K562 (cell line): ENCODE measurements at regions not wholly inside any gene's neighbourhood (a gene's known extent, or its start where the extent isn't known, plus 50 kb on each side); places are given as distances from the start of the nearest gene placed in this dataset.

Experiments
- ARID1B ChIP-seq: fragments of 450-650 bp; IDR thresholded peaks from 2 replicates; pipeline ENCODE4 v1.6.1; 2016; ENCODE audit warnings: antibody characterized with exemption, mild to moderate bottlenecking, inconsistent platforms
- C11orf30 ChIP-seq: fragments of 450-650 bp; IDR thresholded peaks from 2 replicates; pipeline ENCODE4 v1.6.1; 2016; ENCODE audit warnings: low read depth, mild to moderate bottlenecking
- CC2D1A ChIP-seq: fragments of 450-650 bp; IDR thresholded peaks from 2 replicates; pipeline ENCODE4 v1.6.1; 2017; ENCODE audit warnings: mild to moderate bottlenecking
- FOSL1 ChIP-seq: fragments of 200-800 bp; sonication (Bioruptor generic); conservative IDR thresholded peaks from 2 replicates; pipeline ENCODE4 v1.6.1; 2016; ENCODE audit warnings: missing genetic modification characterization, missing compliant biosample characterization
- HIVEP1 ChIP-seq: fragments of 250-450 bp; sonication (Bioruptor Pico); IDR thresholded peaks from 2 replicates; pipeline ENCODE4 v1.4.0; 2020; ENCODE audit warnings: mild to moderate bottlenecking
- HMGN3 ChIP-seq: IDR thresholded peaks from 2 replicates; pipeline ENCODE4 v1.6.1; 2011; ENCODE audit warnings: borderline replicate concordance, low read depth, mild to moderate bottlenecking, mixed read lengths, low read length; ENCODE audit not compliant: insufficient read length; ENCODE audit errors: extremely low read depth
- JUND ChIP-seq, 2 experiments: IDR thresholded peaks; 2 replicates in 1 of 2; 3 replicates in 1 of 2; pipeline ENCODE4 v1.6.1; 2011; ENCODE audit warnings: borderline replicate concordance in 2 of 2, low read depth in 2 of 2, low read length in 2 of 2, improper control_type of control experiment in 1 of 2, missing biosample characterization in 1 of 2, missing genetic modification characterization in 1 of 2, missing genetic modification reagents in 1 of 2
- NFE2 ChIP-seq: IDR thresholded peaks from 2 replicates; pipeline ENCODE4 v1.6.1; 2014; ENCODE audit warnings: antibody characterized with exemption, low read depth
- RNF2 ChIP-seq: sonication (generic); IDR thresholded peaks from 2 replicates; pipeline ENCODE4 v1.6.1; 2016
- SMARCC2 ChIP-seq: fragments of 450-650 bp; IDR thresholded peaks from 2 replicates; pipeline ENCODE4 v1.6.1; 2017; ENCODE audit warnings: antibody characterized with exemption, moderate library complexity, mild to moderate bottlenecking, low read depth
- SRSF3 ChIP-seq: fragments of 200-400 bp; formaldehyde crosslinking; IDR thresholded peaks from 2 replicates; pipeline ENCODE4 v1.6.1; 2016; ENCODE audit warnings: mild to moderate bottlenecking, low read length, moderate library complexity; ENCODE audit not compliant: insufficient read depth
- TAF15 ChIP-seq: fragments of 200-400 bp; formaldehyde crosslinking; IDR thresholded peaks from 2 replicates; pipeline ENCODE4 v1.6.1; 2017; ENCODE audit warnings: mild to moderate bottlenecking, low read depth, low read length, moderate library complexity
- TCFL5 ChIP-seq: fragments of 250-450 bp; sonication (Bioruptor Pico); conservative IDR thresholded peaks from 2 replicates; pipeline ENCODE4 v1.6.1; 2021; ENCODE audit warnings: mild to moderate bottlenecking, moderate library complexity, matching md5 sums
- WHSC1 ChIP-seq: IDR thresholded peaks from one replicate; pipeline ENCODE4 v1.6.1; 2012; ENCODE audit warnings: low read length, control low read depth, inconsistent platforms
- ZC3H4 ChIP-seq: sonication (generic); formaldehyde crosslinking; IDR thresholded peaks from 2 replicates; pipeline ENCODE4 v1.9.0; 2021; ENCODE audit warnings: missing genetic modification reagents, borderline replicate concordance
- ZFP1 ChIP-seq: fragments of 450-650 bp; formaldehyde crosslinking; IDR thresholded peaks from 2 replicates; pipeline ENCODE4 v1.4.0; 2020; ENCODE audit warnings: mild to moderate bottlenecking, mixed read lengths
- ZNF57 ChIP-seq: fragments of 450-650 bp; formaldehyde crosslinking; IDR thresholded peaks from 2 replicates; pipeline ENCODE4 v1.4.0; 2020; ENCODE audit warnings: mild to moderate bottlenecking, moderate library complexity
- ZNF644 ChIP-seq: fragments of 200-800 bp; sonication (Bioruptor generic); IDR thresholded peaks from 2 replicates; pipeline ENCODE4 v1.6.1; 2016; ENCODE audit warnings: low read depth, missing genetic modification characterization, missing compliant biosample characterization
- ZNF717 ChIP-seq: fragments of 250-450 bp; sonication (Bioruptor Pico); IDR thresholded peaks from 2 replicates; pipeline ENCODE4 v1.5.0; 2021
- TF ChIP-seq, protein P1 (sequence below): fragments of 250-450 bp; sonication (Bioruptor Pico); IDR thresholded peaks from 2 replicates; pipeline ENCODE4 v1.5.1; 2021; ENCODE audit warnings: mild to moderate bottlenecking
- TF ChIP-seq, protein P2 (sequence below): fragments of 450-650 bp; IDR thresholded peaks from 2 replicates; pipeline ENCODE4 v1.6.1; 2018; ENCODE audit not compliant: partially characterized antibody
- TF ChIP-seq, protein P3 (sequence below), 2 experiments: fragments of 450-650 bp in 1 of 2; sonication (generic) in 1 of 2; formaldehyde crosslinking in 1 of 2; IDR thresholded peaks in 1 of 2; conservative IDR thresholded peaks in 1 of 2; 2 replicates each; pipeline versions ENCODE4 v1.6.1 to v1.8.1; 2016 to 2023; ENCODE audit warnings: mild to moderate bottlenecking in 2 of 2, moderate library complexity in 2 of 2, inconsistent platforms in 1 of 2, missing genetic modification reagents in 1 of 2
- TF ChIP-seq, protein P4 (sequence below): IDR thresholded peaks from 2 replicates; pipeline ENCODE4 v1.6.1; 2014; ENCODE audit warnings: antibody characterized with exemption

DNA sequence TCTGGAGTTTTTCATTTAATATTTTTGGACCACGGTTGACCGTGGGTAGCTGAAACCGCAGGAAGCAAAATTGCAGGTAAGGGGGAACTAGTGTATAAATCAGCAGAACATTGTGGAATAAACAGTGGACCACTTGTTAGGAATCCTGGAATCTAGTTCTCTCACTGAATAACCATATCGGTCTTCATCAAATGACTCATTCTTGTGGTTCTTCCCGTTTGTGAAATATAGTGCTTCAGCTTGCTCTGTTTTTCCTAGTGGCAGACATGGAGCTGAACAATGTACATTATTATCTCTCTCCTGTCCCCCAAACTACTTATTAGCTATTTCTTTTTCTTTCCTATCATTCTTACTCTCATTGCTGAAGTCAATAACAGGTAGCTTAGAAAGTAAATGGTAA lies 61.9 kb downstream of the HSPA13 start (continued):
- TF ChIP-seq, protein P1, sequence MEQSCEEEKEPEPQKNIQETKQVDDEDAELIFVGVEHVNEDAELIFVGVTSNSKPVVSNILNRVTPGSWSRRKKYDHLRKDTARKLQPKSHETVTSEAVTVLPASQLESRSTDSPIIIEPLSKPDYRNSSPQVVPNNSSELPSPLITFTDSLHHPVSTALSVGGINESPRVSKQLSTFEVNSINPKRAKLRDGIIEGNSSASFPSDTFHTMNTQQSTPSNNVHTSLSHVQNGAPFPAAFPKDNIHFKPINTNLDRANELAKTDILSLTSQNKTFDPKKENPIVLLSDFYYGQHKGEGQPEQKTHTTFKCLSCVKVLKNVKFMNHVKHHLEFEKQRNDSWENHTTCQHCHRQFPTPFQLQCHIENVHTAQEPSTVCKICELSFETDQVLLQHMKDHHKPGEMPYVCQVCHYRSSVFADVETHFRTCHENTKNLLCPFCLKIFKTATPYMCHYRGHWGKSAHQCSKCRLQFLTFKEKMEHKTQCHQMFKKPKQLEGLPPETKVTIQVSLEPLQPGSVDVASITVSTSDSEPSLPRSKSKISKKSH, result no peak
- TF ChIP-seq HIVEP1 (CRISPR knock-in tag) (no peak), TAF15 (no peak), ZNF717 (CRISPR knock-in tag) (no peak), RNF2 (no peak), ZNF57 (CRISPR knock-in tag) (no peak), TCFL5 (CRISPR knock-in tag) (no peak), CC2D1A (no peak), HMGN3 (no peak), FOSL1 (tag) (peak; percentile 89), ZNF644 (tag) (no peak), ARID1B (peak; percentile 37; the same call in 1 of the 2 replicates), NFE2 (no peak), SRSF3 (no peak), ZFP1 (CRISPR knock-in tag) (no peak), ZC3H4 (CRISPR knock-in tag) (no peak), JUND (IDR thresholded peaks at IDR 0.05; ENCODE audit: borderline replicate concordance, low read depth, low read length) (peak; percentile 89), JUND (tag; IDR thresholded peaks at IDR 0.05; ENCODE audit: borderline replicate concordance, low read depth, low read length) (peak; percentile 90), C11orf30 (no peak), SMARCC2 (no peak), WHSC1 (no peak)
- TF ChIP-seq, protein P2, sequence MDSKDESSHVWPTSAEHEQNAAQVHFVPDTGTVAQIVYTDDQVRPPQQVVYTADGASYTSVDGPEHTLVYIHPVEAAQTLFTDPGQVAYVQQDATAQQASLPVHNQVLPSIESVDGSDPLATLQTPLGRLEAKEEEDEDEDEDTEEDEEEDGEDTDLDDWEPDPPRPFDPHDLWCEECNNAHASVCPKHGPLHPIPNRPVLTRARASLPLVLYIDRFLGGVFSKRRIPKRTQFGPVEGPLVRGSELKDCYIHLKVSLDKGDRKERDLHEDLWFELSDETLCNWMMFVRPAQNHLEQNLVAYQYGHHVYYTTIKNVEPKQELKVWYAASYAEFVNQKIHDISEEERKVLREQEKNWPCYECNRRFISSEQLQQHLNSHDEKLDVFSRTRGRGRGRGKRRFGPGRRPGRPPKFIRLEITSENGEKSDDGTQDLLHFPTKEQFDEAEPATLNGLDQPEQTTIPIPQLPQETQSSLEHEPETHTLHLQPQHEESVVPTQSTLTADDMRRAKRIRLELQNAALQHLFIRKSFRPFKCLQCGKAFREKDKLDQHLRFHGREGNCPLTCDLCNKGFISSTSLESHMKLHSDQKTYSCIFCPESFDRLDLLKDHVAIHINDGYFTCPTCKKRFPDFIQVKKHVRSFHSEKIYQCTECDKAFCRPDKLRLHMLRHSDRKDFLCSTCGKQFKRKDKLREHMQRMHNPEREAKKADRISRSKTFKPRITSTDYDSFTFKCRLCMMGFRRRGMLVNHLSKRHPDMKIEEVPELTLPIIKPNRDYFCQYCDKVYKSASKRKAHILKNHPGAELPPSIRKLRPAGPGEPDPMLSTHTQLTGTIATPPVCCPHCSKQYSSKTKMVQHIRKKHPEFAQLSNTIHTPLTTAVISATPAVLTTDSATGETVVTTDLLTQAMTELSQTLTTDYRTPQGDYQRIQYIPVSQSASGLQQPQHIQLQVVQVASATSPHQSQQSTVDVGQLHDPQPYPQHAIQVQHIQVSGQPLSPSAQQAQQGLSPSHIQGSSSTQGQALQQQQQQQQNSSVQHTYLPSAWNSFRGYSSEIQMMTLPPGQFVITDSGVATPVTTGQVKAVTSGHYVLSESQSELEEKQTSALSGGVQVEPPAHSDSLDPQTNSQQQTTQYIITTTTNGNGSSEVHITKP, result no peak
- TF ChIP-seq, protein P3, sequence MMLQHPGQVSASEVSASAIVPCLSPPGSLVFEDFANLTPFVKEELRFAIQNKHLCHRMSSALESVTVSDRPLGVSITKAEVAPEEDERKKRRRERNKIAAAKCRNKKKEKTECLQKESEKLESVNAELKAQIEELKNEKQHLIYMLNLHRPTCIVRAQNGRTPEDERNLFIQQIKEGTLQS (IDR thresholded peaks at IDR 0.05), result peak; percentile 49; the same call in 1 of the 2 replicates
- TF ChIP-seq, protein P3 (CRISPR knock-in tag; conservative IDR thresholded peaks at IDR 0.05), result no peak
- TF ChIP-seq, protein P4, sequence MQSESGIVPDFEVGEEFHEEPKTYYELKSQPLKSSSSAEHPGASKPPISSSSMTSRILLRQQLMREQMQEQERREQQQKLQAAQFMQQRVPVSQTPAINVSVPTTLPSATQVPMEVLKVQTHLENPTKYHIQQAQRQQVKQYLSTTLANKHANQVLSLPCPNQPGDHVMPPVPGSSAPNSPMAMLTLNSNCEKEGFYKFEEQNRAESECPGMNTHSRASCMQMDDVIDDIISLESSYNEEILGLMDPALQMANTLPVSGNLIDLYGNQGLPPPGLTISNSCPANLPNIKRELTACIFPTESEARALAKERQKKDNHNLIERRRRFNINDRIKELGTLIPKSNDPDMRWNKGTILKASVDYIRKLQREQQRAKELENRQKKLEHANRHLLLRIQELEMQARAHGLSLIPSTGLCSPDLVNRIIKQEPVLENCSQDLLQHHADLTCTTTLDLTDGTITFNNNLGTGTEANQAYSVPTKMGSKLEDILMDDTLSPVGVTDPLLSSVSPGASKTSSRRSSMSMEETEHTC, result no peak
